Loucy (cell line): ENCODE measurements at regions not wholly inside any gene's neighbourhood (a gene's known extent, or its start where the extent isn't known, plus 50 kb on each side); places are given as distances from the start of the nearest gene placed in this dataset.

Experiments used
- CTCF ChIP-seq: fragments of 200-600 bp; sonication (generic); conservative IDR thresholded peaks from 2 replicates; pipeline ENCODE4 v1.5.1; 2014; ENCODE audit warnings: mild to moderate bottlenecking, antibody characterized with exemption, low read length
- EZH2phosphoT487 ChIP-seq: fragments of 200-600 bp; IDR thresholded peaks from 2 replicates; pipeline ENCODE4 v1.6.1; 2018; ENCODE audit warnings: antibody characterized with exemption, mild to moderate bottlenecking, moderate library complexity, borderline replicate concordance

- no peak for TF ChIP-seq CTCF
- no peak for TF ChIP-seq EZH2phosphoT487
Observed at GRCh38 chr17:74096456-74096855, 107.0 kb upstream of the RPL38 start.
